HCT116 (cell line): ENCODE measurements at regions not wholly inside any gene's neighbourhood (a gene's known extent, or its start where the extent isn't known, plus 50 kb on each side); places are given as distances from the start of the nearest gene placed in this dataset.

Experiments
- ATAC-seq: fragments of 200-7000 bp; cut with Tn5 transposase; 2 replicates; pipeline ENCODE4 v1.9.1; 2020; ENCODE audit warnings: mild to moderate bottlenecking, moderate library complexity
- BruUV-seq: library from RNA; stranded (reverse); fragments of 400-500 nt; replicated peaks from 2 replicates; lab custom pipeline; 2021; lab: Mats Ljungman, UMichigan
- CTCF ChIA-PET: fragments of 300-600 bp; sonication (Branson Sonifier 250); formaldehyde crosslinking; loops from one replicate; lab custom pipeline; 2021; ENCODE audit warnings: antibody characterized with exemption; lab: Charles Lee
- POLR2A ChIA-PET: fragments of 300-600, 350-600 bp; sonication (Branson Sonifier 250); formaldehyde crosslinking; loops from one replicate; lab custom pipeline; 2021; ENCODE audit warnings: antibody characterized with exemption; lab: Charles Lee
- RAD21 ChIA-PET, 2 experiments: fragments of 300-600 bp; sonication (Branson Sonifier 250); formaldehyde crosslinking; loops; one replicate each; lab custom pipeline; 2023; ENCODE audit warnings: low total read pairs in 2 of 2; ENCODE audit not compliant: uncharacterized antibody in 2 of 2, unreplicated experiment in 2 of 2, low non-redundant PET in 1 of 2; lab: Charles Lee
- DNase-seq: peaks from one replicate; pipeline ENCODE4 v3.0.0-alpha.2; 2010; ENCODE audit warnings: low read depth, low spot score
- H2AFZ ChIP-seq: fragments of 200-600 bp; shearing (Covaris generic), sonication (generic); 2 replicates; pipeline ENCODE4 v1.6.1; 2017; ENCODE audit warnings: low read depth, mixed run types, mixed read lengths, antibody characterized with exemption, low read length; ENCODE audit not compliant: poor library complexity, severe bottlenecking
- H3K27ac ChIP-seq: 2 replicates; pipeline ENCODE4 v1.5.1; 2012; ENCODE audit warnings: low read depth, low read length
- H3K27me3 ChIP-seq: fragments of 200-600 bp; sonication (generic); 2 replicates; pipeline ENCODE4 v1.6.1; 2016; ENCODE audit warnings: mixed run types, low read length, mixed read lengths; ENCODE audit not compliant: insufficient read depth
- H3K36me3 ChIP-seq, 2 experiments: fragments of 200-500 bp in 1 of 2; fragments of 200-600 bp in 1 of 2; sonication (Bioruptor generic) in 1 of 2; sonication (generic) in 1 of 2; 2 replicates each; pipeline versions ENCODE4 v1.5.1 to v1.6.1; 2014 to 2016; ENCODE audit warnings: low read length in 2 of 2, inconsistent platforms in 1 of 2, mixed read lengths in 1 of 2, mixed run types in 1 of 2; ENCODE audit not compliant: insufficient read depth in 2 of 2, control insufficient read depth in 1 of 2
- H3K4me1 ChIP-seq, 2 experiments: fragments of 200-600 bp in 1 of 2; sonication (generic) in 1 of 2; 2 replicates each; pipeline versions ENCODE4 v1.5.1 to v1.6.1; 2012 to 2017; ENCODE audit warnings: low read length in 2 of 2, inconsistent platforms in 1 of 2, mild to moderate bottlenecking in 1 of 2, mixed read lengths in 1 of 2, mixed run types in 1 of 2, moderate library complexity in 1 of 2; ENCODE audit not compliant: insufficient read depth in 2 of 2, control insufficient read depth in 1 of 2
- H3K4me2 ChIP-seq: fragments of 200-600 bp; sonication (generic); 2 replicates; pipeline ENCODE4 v1.6.1; 2017; ENCODE audit warnings: mixed run types, low read length, mixed read lengths
- H3K4me3 ChIP-seq, 2 experiments: fragments of 200-600 bp in 1 of 2; sonication (generic) in 1 of 2; replicated peaks in 1 of 2; 2 replicates each; pipeline ENCODE4 v1.5.1; 2011 to 2016; ENCODE audit warnings: low read length in 2 of 2, control low read depth in 1 of 2, low read depth in 1 of 2, mild to moderate bottlenecking in 1 of 2, mixed read lengths in 1 of 2, mixed run types in 1 of 2
- H3K79me2 ChIP-seq: fragments of 200-600 bp; sonication (generic); 2 replicates; pipeline ENCODE4 v1.6.1; 2017; ENCODE audit warnings: mild to moderate bottlenecking, mixed run types, low read length, moderate library complexity, mixed read lengths; ENCODE audit not compliant: insufficient read depth
- H3K9ac ChIP-seq: fragments of 200-600 bp; sonication (generic); 2 replicates; pipeline ENCODE4 v1.6.1; 2016; ENCODE audit warnings: low read length, mixed read lengths
- H3K9me2 ChIP-seq: fragments of 200-600 bp; sonication (generic), shearing (Covaris generic); 2 replicates; pipeline ENCODE4 v1.6.1; 2017; ENCODE audit warnings: mixed run types, mild to moderate bottlenecking, moderate library complexity; ENCODE audit not compliant: insufficient read depth
- H3K9me3 ChIP-seq, 2 experiments: fragments of 200-500 bp in 1 of 2; fragments of 200-600 bp in 1 of 2; sonication (Bioruptor generic) in 1 of 2; sonication (generic) in 1 of 2; 2 replicates each; pipeline ENCODE4 v1.6.1; 2014 to 2017; ENCODE audit warnings: low read length in 2 of 2, mixed read lengths in 2 of 2, inconsistent platforms in 1 of 2, low read depth in 1 of 2, mild to moderate bottlenecking in 1 of 2, mixed run types in 1 of 2, moderate library complexity in 1 of 2; ENCODE audit not compliant: control insufficient read depth in 1 of 2, insufficient read depth in 1 of 2
- H4K20me1 ChIP-seq: fragments of 200-600 bp; sonication (generic), shearing (Covaris generic); 2 replicates; pipeline ENCODE4 v1.6.1; 2017; ENCODE audit warnings: mixed run types, mild to moderate bottlenecking, moderate library complexity; ENCODE audit not compliant: insufficient read depth
- CBX3 ChIP-seq: IDR thresholded peaks from 2 replicates; pipeline ENCODE4 v1.6.1; 2012; ENCODE audit warnings: low read depth
- EZH2phosphoT487 ChIP-seq: fragments of 200-600 bp; IDR thresholded peaks from 2 replicates; pipeline ENCODE4 v1.6.1; 2018; ENCODE audit warnings: antibody characterized with exemption, borderline replicate concordance
- POLR2AphosphoS5 ChIP-seq: IDR thresholded peaks from 2 replicates; pipeline ENCODE4 v1.6.1; 2011; ENCODE audit warnings: mild to moderate bottlenecking, low read depth, low read length, moderate library complexity
- SIN3A ChIP-seq: IDR thresholded peaks from 2 replicates; pipeline ENCODE4 v1.6.1; 2012; ENCODE audit warnings: low read depth
- SP1 ChIP-seq: IDR thresholded peaks from 2 replicates; pipeline ENCODE4 v1.6.1; 2012; ENCODE audit warnings: low read depth
- SRF ChIP-seq: IDR thresholded peaks from 2 replicates; pipeline ENCODE4 v1.6.1; 2012; ENCODE audit warnings: low read depth
- YY1 ChIP-seq: IDR thresholded peaks from 2 replicates; pipeline ENCODE4 v1.6.1; 2011; ENCODE audit warnings: low read length, low read depth, moderate library complexity, mild to moderate bottlenecking; ENCODE audit not compliant: insufficient replicate concordance; ENCODE audit errors: extremely low read depth
- intact Hi-C: fragments of 100-400 bp; cut with micrococcal nuclease; formaldehyde crosslinking; loops from 2 replicates; pipeline ENCODE4 v1.10.0; 2022
- TF ChIP-seq, protein P1 (sequence below): IDR thresholded peaks from 2 replicates; pipeline ENCODE4 v1.6.1; 2012; ENCODE audit warnings: low read depth
- TF ChIP-seq, protein P2 (sequence below): IDR thresholded peaks from 2 replicates; pipeline ENCODE4 v1.6.1; 2011; ENCODE audit warnings: mild to moderate bottlenecking, low read length, moderate library complexity; ENCODE audit not compliant: insufficient replicate concordance; ENCODE audit errors: extremely low read depth
- TF ChIP-seq, protein P3 (sequence below): IDR thresholded peaks from 2 replicates; pipeline ENCODE4 v1.6.1; 2012
- TF ChIP-seq, protein P4 (sequence below): IDR thresholded peaks from 2 replicates; pipeline ENCODE4 v1.6.1; 2012

DNA sequence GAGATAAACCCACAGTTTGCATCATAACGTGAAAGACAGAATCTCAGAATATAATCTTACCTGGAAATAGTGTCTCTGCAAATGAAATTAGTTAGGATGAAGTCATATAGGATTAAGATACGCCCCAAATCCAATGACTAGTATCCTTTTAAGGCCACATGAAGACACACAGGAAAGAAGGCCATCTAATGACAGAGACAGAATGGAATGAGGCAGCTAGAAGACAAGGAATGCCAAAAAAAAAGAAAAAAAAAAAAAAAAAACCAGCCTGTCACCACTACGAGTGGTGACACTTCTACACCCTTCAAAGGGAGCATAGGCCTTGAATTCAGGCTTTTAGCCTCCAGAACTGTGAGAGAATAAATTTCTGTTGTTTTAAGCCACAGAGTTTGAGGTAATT lies 82.9 kb downstream of the HYCC1 start:
- no TSS peak for BruUV-seq
- Histone ChIP-seq H3K4me3 (no peak overlapping the region), H3K4me1 (no peaks in the 10 kb centered on the region), H3K4me2 (no peak overlapping the region), H3K27ac (no peak overlapping the region), H3K36me3 (no peaks in the 10 kb centered on the region), H3K79me2 (no peaks in the 10 kb centered on the region), H3K9me3 (no peaks in the 10 kb centered on the region), H3K27me3 (no peaks in the 10 kb centered on the region), H3K9me2 (no peaks in the 10 kb centered on the region), H3K9ac (no peak overlapping the region), H2AFZ (no peak overlapping the region), H4K20me1 (no peaks in the 10 kb centered on the region)
- ChIA-PET RAD21 (no interaction called here), CTCF (no interaction called here), POLR2A (no interaction called here)
- DNase-seq (no peak), ATAC-seq (no peak)
- intact Hi-C loops = no loop called here
- no peak for TF ChIP-seq SP1

DNA sequence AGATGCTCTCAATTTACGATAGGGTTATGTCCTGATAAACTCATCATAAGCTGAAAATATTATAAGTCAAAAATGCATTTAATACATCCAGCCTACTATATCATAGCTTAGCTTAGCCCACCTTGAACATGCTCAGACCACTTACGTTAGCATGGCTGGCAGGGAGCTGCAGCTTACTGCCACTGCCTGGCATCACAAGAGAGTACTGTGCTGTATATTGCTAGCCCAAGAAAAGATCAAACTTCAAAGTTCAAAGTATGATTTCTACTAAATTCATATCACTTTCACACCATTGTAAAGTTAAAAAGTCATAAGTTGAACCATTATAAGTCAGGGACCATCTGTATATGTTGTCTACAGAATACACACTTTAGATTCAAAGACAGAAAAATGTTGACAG lies 91.6 kb downstream of the HYCC1 start:
- no peak for DNase-seq
- H3K27ac ChIP-seq = no peak overlapping the region
- ChIA-PET CTCF (no interaction called here), POLR2A (no interaction called here), RAD21 (no interaction called here)
- intact Hi-C loops = no loop called here
- H4K20me1 ChIP-seq = no peaks in the 10 kb centered on the region
- no peak overlapping the region for H2AFZ ChIP-seq
- TF ChIP-seq SIN3A = no peak
- TF ChIP-seq, protein P1, sequence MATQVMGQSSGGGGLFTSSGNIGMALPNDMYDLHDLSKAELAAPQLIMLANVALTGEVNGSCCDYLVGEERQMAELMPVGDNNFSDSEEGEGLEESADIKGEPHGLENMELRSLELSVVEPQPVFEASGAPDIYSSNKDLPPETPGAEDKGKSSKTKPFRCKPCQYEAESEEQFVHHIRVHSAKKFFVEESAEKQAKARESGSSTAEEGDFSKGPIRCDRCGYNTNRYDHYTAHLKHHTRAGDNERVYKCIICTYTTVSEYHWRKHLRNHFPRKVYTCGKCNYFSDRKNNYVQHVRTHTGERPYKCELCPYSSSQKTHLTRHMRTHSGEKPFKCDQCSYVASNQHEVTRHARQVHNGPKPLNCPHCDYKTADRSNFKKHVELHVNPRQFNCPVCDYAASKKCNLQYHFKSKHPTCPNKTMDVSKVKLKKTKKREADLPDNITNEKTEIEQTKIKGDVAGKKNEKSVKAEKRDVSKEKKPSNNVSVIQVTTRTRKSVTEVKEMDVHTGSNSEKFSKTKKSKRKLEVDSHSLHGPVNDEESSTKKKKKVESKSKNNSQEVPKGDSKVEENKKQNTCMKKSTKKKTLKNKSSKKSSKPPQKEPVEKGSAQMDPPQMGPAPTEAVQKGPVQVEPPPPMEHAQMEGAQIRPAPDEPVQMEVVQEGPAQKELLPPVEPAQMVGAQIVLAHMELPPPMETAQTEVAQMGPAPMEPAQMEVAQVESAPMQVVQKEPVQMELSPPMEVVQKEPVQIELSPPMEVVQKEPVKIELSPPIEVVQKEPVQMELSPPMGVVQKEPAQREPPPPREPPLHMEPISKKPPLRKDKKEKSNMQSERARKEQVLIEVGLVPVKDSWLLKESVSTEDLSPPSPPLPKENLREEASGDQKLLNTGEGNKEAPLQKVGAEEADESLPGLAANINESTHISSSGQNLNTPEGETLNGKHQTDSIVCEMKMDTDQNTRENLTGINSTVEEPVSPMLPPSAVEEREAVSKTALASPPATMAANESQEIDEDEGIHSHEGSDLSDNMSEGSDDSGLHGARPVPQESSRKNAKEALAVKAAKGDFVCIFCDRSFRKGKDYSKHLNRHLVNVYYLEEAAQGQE = no peak
- no peak for TF ChIP-seq POLR2AphosphoS5
- no peak for TF ChIP-seq EZH2phosphoT487
- no peak for TF ChIP-seq SRF
- no peak for TF ChIP-seq CBX3
- TF ChIP-seq, protein P2, sequence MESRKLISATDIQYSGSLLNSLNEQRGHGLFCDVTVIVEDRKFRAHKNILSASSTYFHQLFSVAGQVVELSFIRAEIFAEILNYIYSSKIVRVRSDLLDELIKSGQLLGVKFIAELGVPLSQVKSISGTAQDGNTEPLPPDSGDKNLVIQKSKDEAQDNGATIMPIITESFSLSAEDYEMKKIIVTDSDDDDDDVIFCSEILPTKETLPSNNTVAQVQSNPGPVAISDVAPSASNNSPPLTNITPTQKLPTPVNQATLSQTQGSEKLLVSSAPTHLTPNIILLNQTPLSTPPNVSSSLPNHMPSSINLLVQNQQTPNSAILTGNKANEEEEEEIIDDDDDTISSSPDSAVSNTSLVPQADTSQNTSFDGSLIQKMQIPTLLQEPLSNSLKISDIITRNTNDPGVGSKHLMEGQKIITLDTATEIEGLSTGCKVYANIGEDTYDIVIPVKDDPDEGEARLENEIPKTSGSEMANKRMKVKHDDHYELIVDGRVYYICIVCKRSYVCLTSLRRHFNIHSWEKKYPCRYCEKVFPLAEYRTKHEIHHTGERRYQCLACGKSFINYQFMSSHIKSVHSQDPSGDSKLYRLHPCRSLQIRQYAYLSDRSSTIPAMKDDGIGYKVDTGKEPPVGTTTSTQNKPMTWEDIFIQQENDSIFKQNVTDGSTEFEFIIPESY = no peak
- no peak for TF ChIP-seq YY1
- TF ChIP-seq, protein P3, sequence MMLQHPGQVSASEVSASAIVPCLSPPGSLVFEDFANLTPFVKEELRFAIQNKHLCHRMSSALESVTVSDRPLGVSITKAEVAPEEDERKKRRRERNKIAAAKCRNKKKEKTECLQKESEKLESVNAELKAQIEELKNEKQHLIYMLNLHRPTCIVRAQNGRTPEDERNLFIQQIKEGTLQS = no peak
- TF ChIP-seq, protein P4, sequence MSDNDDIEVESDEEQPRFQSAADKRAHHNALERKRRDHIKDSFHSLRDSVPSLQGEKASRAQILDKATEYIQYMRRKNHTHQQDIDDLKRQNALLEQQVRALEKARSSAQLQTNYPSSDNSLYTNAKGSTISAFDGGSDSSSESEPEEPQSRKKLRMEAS = no peak
- no peak for TF ChIP-seq SP1
- H3K9me3 ChIP-seq = no peaks in the 10 kb centered on the region
- no peak overlapping the region for H3K9ac ChIP-seq
- no peaks in the 10 kb centered on the region for H3K27me3 ChIP-seq
- no peak overlapping the region for H3K4me2 ChIP-seq
- no peak overlapping the region for H3K4me3 ChIP-seq
- H3K9me2 ChIP-seq = no peaks in the 10 kb centered on the region
- H3K4me1 ChIP-seq = no peaks in the 10 kb centered on the region
- BruUV-seq = no TSS peak
- H3K79me2 ChIP-seq = no peaks in the 10 kb centered on the region
- no peaks in the 10 kb centered on the region for H3K36me3 ChIP-seq
- ATAC-seq = no peak
